Panc1 (cell line): ENCODE measurements at regions not wholly inside any gene's neighbourhood (a gene's known extent, or its start where the extent isn't known, plus 50 kb on each side); places are given as distances from the start of the nearest gene placed in this dataset.

Experiments used
- ATAC-seq: fragments of 200-7000 bp; cut with Tn5 transposase; 2 replicates; pipeline ENCODE4 v1.9.1; 2020; ENCODE audit warnings: mild to moderate bottlenecking, moderate library complexity
- BruUV-seq: library from RNA; stranded (reverse); fragments of 400-500 nt; replicated peaks from 2 replicates; lab custom pipeline; 2021; lab: Mats Ljungman, UMichigan
- CTCF ChIA-PET: fragments of 300-600 bp; sonication (Branson Sonifier 250); formaldehyde crosslinking; loops from one replicate; lab custom pipeline; 2022; ENCODE audit warnings: antibody characterized with exemption; lab: Charles Lee
- POLR2A ChIA-PET: fragments of 300-600 bp; sonication (Branson Sonifier 250); formaldehyde crosslinking; loops from one replicate; lab custom pipeline; 2022; ENCODE audit warnings: antibody characterized with exemption; lab: Charles Lee
- DNase-seq: peaks from one replicate; pipeline ENCODE4 v3.0.0-alpha.2; 2010; ENCODE audit warnings: low read depth, low spot score
- H3K27ac ChIP-seq: 2 replicates; pipeline ENCODE4 v1.5.1; 2011; ENCODE audit warnings: mild to moderate bottlenecking, low read length, inconsistent platforms
- H3K27me3 ChIP-seq: fragments of 200-500 bp; sonication (Bioruptor generic); 2 replicates; pipeline ENCODE4 v1.6.0; 2014; ENCODE audit warnings: low read length, inconsistent platforms; ENCODE audit not compliant: control insufficient read depth, insufficient read depth
- H3K36me3 ChIP-seq: fragments of 200-500 bp; sonication (Bioruptor generic); 2 replicates; pipeline ENCODE4 v1.5.1; 2014; ENCODE audit warnings: inconsistent platforms, mild to moderate bottlenecking, low read length, moderate library complexity; ENCODE audit not compliant: control insufficient read depth, insufficient read depth
- H3K4me1 ChIP-seq: 2 replicates; pipeline ENCODE4 v1.5.1; 2011; ENCODE audit warnings: inconsistent platforms, mild to moderate bottlenecking, low read length, moderate library complexity; ENCODE audit not compliant: control insufficient read depth, insufficient read depth
- H3K4me3 ChIP-seq, 2 experiments: 2 replicates each; pipeline ENCODE4 v1.5.1; 2011 to 2012; ENCODE audit warnings: low read depth in 2 of 2, low read length in 2 of 2, mild to moderate bottlenecking in 2 of 2, inconsistent platforms in 1 of 2, moderate library complexity in 1 of 2
- H3K9me3 ChIP-seq: fragments of 200-500 bp; sonication (Bioruptor generic); 2 replicates; pipeline ENCODE4 v1.5.1; 2014; ENCODE audit warnings: low read depth, mild to moderate bottlenecking, inconsistent platforms, low read length, moderate library complexity; ENCODE audit not compliant: control insufficient read depth, insufficient read depth
- CTCF ChIP-seq: fragments of 450-650 bp; IDR thresholded peaks from 2 replicates; pipeline ENCODE4 v1.5.1; 2017; ENCODE audit warnings: mild to moderate bottlenecking
- POLR2AphosphoS5 ChIP-seq: IDR thresholded peaks from 2 replicates; pipeline ENCODE4 v1.6.1; 2012; ENCODE audit warnings: mild to moderate bottlenecking, low read depth, low read length, moderate library complexity
- REST ChIP-seq, 2 experiments: IDR thresholded peaks; 2 replicates each; pipeline ENCODE4 v1.6.1; 2011 to 2012; ENCODE audit warnings: low read depth in 2 of 2, control low read depth in 1 of 2, low read length in 1 of 2, mild to moderate bottlenecking in 1 of 2, moderate library complexity in 1 of 2; ENCODE audit not compliant: insufficient read depth in 1 of 2
- SIN3A ChIP-seq: IDR thresholded peaks from 2 replicates; pipeline ENCODE4 v1.6.1; 2012; ENCODE audit warnings: low read depth, mild to moderate bottlenecking, low read length, moderate library complexity, borderline replicate concordance; ENCODE audit not compliant: insufficient read depth
- TCF7L2 ChIP-seq: IDR thresholded peaks from 2 replicates; pipeline ENCODE4 v1.6.1; 2011; ENCODE audit warnings: mild to moderate bottlenecking, low read depth, low read length, inconsistent platforms
- in situ Hi-C: cut with HindIII; loops from 2 replicates; pipeline ENCODE4 v1.10.0; 2016; ENCODE audit warnings: low sequenced_read_pairs, low pct_unique_long_range_greater_than_20kb
- intact Hi-C: fragments of 100-400 bp; cut with micrococcal nuclease; formaldehyde crosslinking; loops from one replicate; pipeline ENCODE4 v1.10.0; 2022; ENCODE audit not compliant: unreplicated experiment

GRCh38 chr20:39880890-39881289 lies 808.1 kb downstream of the MAFB start:
- ChIA-PET CTCF (no interaction called here), POLR2A (no interaction called here)
- no peak for TF ChIP-seq TCF7L2
- TF ChIP-seq CTCF = no peak
- no peak for TF ChIP-seq REST (IDR thresholded peaks at IDR 0.05; ENCODE audit: insufficient read depth in 1 of 2, low read depth in 2 of 2, low read length in 1 of 2)
- no peak for TF ChIP-seq POLR2AphosphoS5
- no peak for TF ChIP-seq SIN3A
- BruUV-seq = no TSS peak
- H3K4me3 ChIP-seq = no peak overlapping the region
- H3K27me3 ChIP-seq = no peaks in the 10 kb centered on the region
- DNase-seq (no peak), ATAC-seq (no peak)
- in situ Hi-C loops = no loop called here
- no peaks in the 10 kb centered on the region for H3K4me1 ChIP-seq
- H3K9me3 ChIP-seq = no peaks in the 10 kb centered on the region
- H3K36me3 ChIP-seq = no peaks in the 10 kb centered on the region
- no peak overlapping the region for H3K27ac ChIP-seq
- intact Hi-C loops = no loop called here

- H3K36me3 ChIP-seq = no peaks in the 10 kb centered on the region
- ATAC-seq = no peak
- TF ChIP-seq SIN3A (no peak), CTCF (no peak), REST (IDR thresholded peaks at IDR 0.05; ENCODE audit: insufficient read depth in 1 of 2, low read depth in 2 of 2, low read length in 1 of 2) (no peak), POLR2AphosphoS5 (no peak), TCF7L2 (no peak)
- H3K27ac ChIP-seq = no peak overlapping the region
- H3K4me1 ChIP-seq = no peaks in the 10 kb centered on the region
- BruUV-seq = no TSS peak
- intact Hi-C loops = no loop called here
- H3K4me3 ChIP-seq = no peak overlapping the region
- in situ Hi-C loops = no loop called here
- no peaks in the 10 kb centered on the region for H3K27me3 ChIP-seq
- ChIA-PET CTCF (no interaction called here), POLR2A (no interaction called here)
- no peak for DNase-seq
- no peaks in the 10 kb centered on the region for H3K9me3 ChIP-seq
These were observed 809.7 kb downstream of the MAFB start for GRCh38 chr20:39879296-39879695.
